Activated B cell treated with CpG ODN at 0.5 μM for 24 hours (primary cell): ENCODE measurements at regions not wholly inside any gene's neighbourhood (a gene's known extent, or its start where the extent isn't known, plus 50 kb on each side); places are given as distances from the start of the nearest gene placed in this dataset.

Experiments used
- ATAC-seq: fragments of 200-7000 bp; cut with Tn5 transposase; one replicate; pipeline ENCODE4 v1.10.0; 2021; ENCODE audit warnings: low read depth, mild to moderate bottlenecking, moderate library complexity
- CTCF ChIA-PET: fragments of 350-600 bp; sonication (Branson Sonifier 250); formaldehyde crosslinking; loops from one replicate; lab custom pipeline; 2021; ENCODE audit warnings: antibody characterized with exemption; lab: Charles Lee
- POLR2A ChIA-PET: fragments of 350-600 bp; sonication (Branson Sonifier 250); formaldehyde crosslinking; loops from one replicate; lab custom pipeline; 2021; ENCODE audit warnings: antibody characterized with exemption; lab: Charles Lee
- DNase-seq: peaks from one replicate; pipeline ENCODE4 v3.0.0; 2022
- H3K27ac Mint-ChIP-seq: one replicate; pipeline ENCODE4 v1.8.0; 2020; ENCODE audit warnings: mixed read lengths
- H3K27me3 Mint-ChIP-seq: one replicate; pipeline ENCODE4 v1.8.0; 2021; ENCODE audit warnings: mixed read lengths
- H3K36me3 Mint-ChIP-seq: one replicate; pipeline ENCODE4 v1.8.0; 2021; ENCODE audit warnings: low read depth, mixed read lengths
- H3K4me1 Mint-ChIP-seq: one replicate; pipeline ENCODE4 v1.8.0; 2021; ENCODE audit warnings: mixed read lengths
- H3K4me3 Mint-ChIP-seq: one replicate; pipeline ENCODE4 v1.8.0; 2020; ENCODE audit warnings: mild to moderate bottlenecking, mixed read lengths
- H3K9me3 Mint-ChIP-seq: one replicate; pipeline ENCODE4 v1.8.0; 2020; ENCODE audit warnings: mixed read lengths
- CTCF ChIP-seq: fragments of 200-600 bp; IDR thresholded peaks from one replicate; pipeline ENCODE4 v1.8.0; 2022; ENCODE audit warnings: antibody characterized with exemption, mild to moderate bottlenecking
- intact Hi-C: fragments of 100-400 bp; cut with micrococcal nuclease; formaldehyde crosslinking; loops from one replicate; pipeline ENCODE4 v1.15.1; 2024

GRCh38 chr1:181208083-181208482, 119.6 kb downstream of the IER5 start:
- CTCF ChIA-PET = no interaction called here
- Mint-ChIP-seq H3K9me3 (no peaks in the 10 kb centered on the region), H3K4me1 (no peaks in the 10 kb centered on the region), H3K4me3 (no peak overlapping the region), H3K27me3 (peaks cover 11% of the 10 kb centered on the region), H3K27ac (no peak overlapping the region), H3K36me3 (no peaks in the 10 kb centered on the region)
- POLR2A ChIA-PET = no interaction called here
- DNase-seq = no peak
- no peak for ATAC-seq
- TF ChIP-seq CTCF = no peak
- intact Hi-C loops = no loop called here

- TF ChIP-seq CTCF = no peak
- no peak overlapping the region for H3K4me3 Mint-ChIP-seq
- H3K36me3 Mint-ChIP-seq = no peaks in the 10 kb centered on the region
- H3K9me3 Mint-ChIP-seq = no peaks in the 10 kb centered on the region
- DNase-seq (no peak), ATAC-seq (no peak)
- no peaks in the 10 kb centered on the region for H3K4me1 Mint-ChIP-seq
- H3K27me3 Mint-ChIP-seq = peaks cover 14% of the 10 kb centered on the region
- ChIA-PET CTCF (no interaction called here), POLR2A (no interaction called here)
- H3K27ac Mint-ChIP-seq = no peak overlapping the region
- intact Hi-C loops = no loop called here
Observed at GRCh38 chr1:181208967-181209366, 120.5 kb downstream of the IER5 start.

GRCh38 chr1:181213056-181213455, 124.6 kb downstream of the IER5 start:
- TF ChIP-seq CTCF = no peak
- Mint-ChIP-seq H3K4me1 (no peaks in the 10 kb centered on the region), H3K36me3 (no peaks in the 10 kb centered on the region), H3K4me3 (no peak overlapping the region), H3K27ac (no peak overlapping the region), H3K27me3 (peaks cover 20% of the 10 kb centered on the region), H3K9me3 (peaks cover 4% of the 10 kb centered on the region)
- POLR2A ChIA-PET = no interaction called here
- intact Hi-C loops = no loop called here
- CTCF ChIA-PET = no interaction called here
- no peak for ATAC-seq
- no peak for DNase-seq

- H3K4me3 Mint-ChIP-seq = no peak overlapping the region
Observed at GRCh38 chr1:181216591-181216994, 128.1 kb downstream of the IER5 start.

GRCh38 chr1:181219938-181220337, 131.4 kb downstream of the IER5 start:
- ChIA-PET POLR2A (no interaction called here), CTCF (no interaction called here)
- intact Hi-C loops = no loop called here
- no peaks in the 10 kb centered on the region for H3K4me1 Mint-ChIP-seq
- H3K36me3 Mint-ChIP-seq = no peaks in the 10 kb centered on the region
- no peak for TF ChIP-seq CTCF
- peaks cover 19% of the 10 kb centered on the region for H3K27me3 Mint-ChIP-seq
- no peak for ATAC-seq
- H3K9me3 Mint-ChIP-seq = peaks cover 10% of the 10 kb centered on the region
- H3K27ac Mint-ChIP-seq = no peak overlapping the region
- DNase-seq = no peak
- H3K4me3 Mint-ChIP-seq = no peak overlapping the region

More at GRCh38 chr1:181216591-181216994, 128.1 kb downstream of the IER5 start:
- Mint-ChIP-seq H3K36me3 (no peaks in the 10 kb centered on the region), H3K27ac (no peak overlapping the region), H3K4me1 (no peaks in the 10 kb centered on the region), H3K27me3 (peaks cover 21% of the 10 kb centered on the region), H3K9me3 (peaks cover 4% of the 10 kb centered on the region)
- ChIA-PET CTCF (no interaction called here), POLR2A (no interaction called here)
- no peak for TF ChIP-seq CTCF
- no peak for ATAC-seq
- no peak for DNase-seq
- intact Hi-C loops = no loop called here
